ENCODE measurements at regions not wholly inside any gene's neighbourhood (a gene's known extent, or its start where the extent isn't known, plus 50 kb on each side); places are given as distances from the start of the nearest gene placed in this dataset.

GRCh38 chr15:70264738-70265465, 167.2 kb upstream of the TLE3 start:
- no peak overlapping the region for H3K27ac ChIP-seq
- TF ChIP-seq CTCF (conservative IDR thresholded peaks at IDR 0.05; ENCODE audit: low read depth) = no peak
- ChIA-PET CTCF (no interaction called here), POLR2A (ENCODE audit: low non-redundant PET) (no interaction called here)
- DNase-seq (ENCODE audit: low spot score) = no peak

- ChIA-PET CTCF (no interaction called here), POLR2A (ENCODE audit: low non-redundant PET) (no interaction called here)
- H3K27ac ChIP-seq = no peak overlapping the region
- DNase-seq (ENCODE audit: low spot score) = no peak
- TF ChIP-seq CTCF (conservative IDR thresholded peaks at IDR 0.05; ENCODE audit: low read depth) = no peak
Observed at GRCh38 chr15:70264014-70264582, 166.4 kb upstream of the TLE3 start.

DNA sequence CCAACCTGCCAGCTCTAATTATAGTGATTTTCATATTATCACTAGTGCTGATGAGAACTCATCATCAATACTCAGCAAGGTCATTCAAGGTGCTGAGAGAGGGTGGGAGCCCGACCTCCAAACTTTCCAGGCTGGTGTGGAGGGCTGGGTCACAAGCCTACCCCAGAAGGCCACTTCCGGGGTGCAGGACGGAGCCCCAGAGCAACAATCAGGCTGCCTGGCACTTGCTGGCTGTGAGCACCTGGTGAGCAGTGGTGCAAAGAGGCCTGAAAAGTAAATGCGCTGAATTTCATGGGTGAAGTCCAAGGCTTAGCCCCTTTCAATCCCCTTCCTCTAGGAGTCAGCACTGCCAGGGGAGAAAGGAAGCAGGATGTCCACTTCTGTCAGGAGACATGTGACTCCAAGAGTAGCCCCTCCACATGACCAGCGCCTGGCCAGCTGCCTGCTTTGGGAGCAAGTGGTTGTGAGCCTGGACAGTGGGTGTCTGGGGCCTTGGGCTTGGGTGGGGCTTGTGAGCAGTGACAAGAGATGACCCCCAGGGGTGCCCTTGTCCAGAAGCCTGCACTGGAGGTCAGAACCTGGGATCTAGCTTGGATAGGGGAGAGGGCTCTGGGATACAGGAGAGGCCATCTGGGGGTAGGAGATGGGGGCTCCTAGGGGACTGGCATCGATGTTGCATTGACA, 165.0 kb upstream of the TLE3 start:
- ChIA-PET CTCF (no interaction called here), POLR2A (ENCODE audit: low non-redundant PET) (no interaction called here)
- no peak for DNase-seq (ENCODE audit: low spot score)
- no peak for TF ChIP-seq CTCF (conservative IDR thresholded peaks at IDR 0.05; ENCODE audit: low read depth)
- H3K27ac ChIP-seq = no peak overlapping the region

DNA sequence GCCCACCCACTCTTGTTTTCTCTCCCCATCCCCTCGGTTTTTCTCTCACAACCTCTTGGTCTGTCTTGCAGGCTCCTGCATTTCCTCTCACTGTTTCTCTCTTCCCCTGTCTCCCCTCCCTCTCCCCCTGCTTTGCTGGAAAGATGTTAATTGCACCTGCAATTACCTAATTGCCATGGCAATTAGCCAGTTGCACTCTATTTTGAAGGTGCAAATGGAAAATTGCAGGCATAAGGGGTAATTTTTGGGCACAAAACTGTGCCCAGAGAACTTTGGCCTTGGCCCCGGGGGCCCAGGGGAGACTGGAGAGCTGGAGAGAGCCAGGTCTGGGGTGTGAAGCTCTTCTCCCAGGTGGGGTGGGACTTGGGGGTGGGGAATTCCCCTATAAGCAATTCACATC, 164.5 kb upstream of the TLE3 start:
- DNase-seq (ENCODE audit: low spot score) = no peak
- no peak overlapping the region for H3K27ac ChIP-seq
- CTCF ChIA-PET = no interaction called here
- TF ChIP-seq CTCF (conservative IDR thresholded peaks at IDR 0.05; ENCODE audit: low read depth) = no peak
- POLR2A ChIA-PET (ENCODE audit: low non-redundant PET) = no interaction called here

GRCh38 chr15:70261083-70261482, 163.4 kb upstream of the TLE3 start:
- TF ChIP-seq CTCF (conservative IDR thresholded peaks at IDR 0.05; ENCODE audit: low read depth) = no peak
- POLR2A ChIA-PET (ENCODE audit: low non-redundant PET) = no interaction called here
- no peak for DNase-seq (ENCODE audit: low spot score)
- H3K27ac ChIP-seq = no peak overlapping the region
- CTCF ChIA-PET = no interaction called here

GRCh38 chr15:70260580-70260979, 162.9 kb upstream of the TLE3 start:
- ChIA-PET POLR2A (ENCODE audit: low non-redundant PET) (no interaction called here), CTCF (no interaction called here)
- no peak overlapping the region for H3K27ac ChIP-seq
- no peak for DNase-seq (ENCODE audit: low spot score)
- TF ChIP-seq CTCF (conservative IDR thresholded peaks at IDR 0.05; ENCODE audit: low read depth) = no peak
